ENCODE measurements at regions not wholly inside any gene's neighbourhood (a gene's known extent, or its start where the extent isn't known, plus 50 kb on each side); places are given as distances from the start of the nearest gene placed in this dataset.
A peak's percentile ranks its signal among the peaks of the same experiment; 100 is the strongest.
"Not testable (repeated sequence)": the region's sequence is repeated elsewhere in the genome, so short reads cannot be mapped to it uniquely, and the experiment has no call there.

- no peak overlapping the region for H3K4me3 Mint-ChIP-seq
- CTCF ChIA-PET, result no interaction called here
- no peak for DNase-seq
- H3K9me3 Mint-ChIP-seq, result no peaks in the 10 kb centered on the region
- no peak overlapping the region for H3K27ac Mint-ChIP-seq
- peaks cover 4% of the 10 kb centered on the region for H3K27me3 Mint-ChIP-seq
- H3K36me3 Mint-ChIP-seq, result no peaks in the 10 kb centered on the region
- H3K4me1 Mint-ChIP-seq, result no peaks in the 10 kb centered on the region
These were observed 267.3 kb downstream of the LRATD1 start for GRCh38 chr2:14899621-14900414.

GRCh38 chr2:14901737-14902136 lies 269.2 kb downstream of the LRATD1 start:
- Mint-ChIP-seq H3K4me1 (no peaks in the 10 kb centered on the region), H3K27me3 (peaks cover 4% of the 10 kb centered on the region), H3K4me3 (no peak overlapping the region), H3K27ac (no peak overlapping the region), H3K36me3 (no peaks in the 10 kb centered on the region), H3K9me3 (no peaks in the 10 kb centered on the region)
- DNase-seq, result no peak
- CTCF ChIA-PET, result interaction anchor here (1.0 to 4.9 kb wide), 4 partner anchors 24 to 678 kb away, joined by 3 to 39 read pairs (median 3); no protein-coding TSS in a partner anchor

GRCh38 chr2:14902953-14903352 lies 270.4 kb downstream of the LRATD1 start:
- peaks cover 4% of the 10 kb centered on the region for H3K27me3 Mint-ChIP-seq
- CTCF ChIA-PET, result interaction anchor here (1.4 to 4.9 kb wide), 4 partner anchors 10 to 674 kb away, joined by 3 to 39 read pairs (median 4); no protein-coding TSS in a partner anchor
- H3K27ac Mint-ChIP-seq, result no peak overlapping the region
- no peak overlapping the region for H3K4me3 Mint-ChIP-seq
- H3K36me3 Mint-ChIP-seq, result no peaks in the 10 kb centered on the region
- H3K9me3 Mint-ChIP-seq, result no peaks in the 10 kb centered on the region
- H3K4me1 Mint-ChIP-seq, result no peaks in the 10 kb centered on the region
- DNase-seq, result no peak

GRCh38 chr2:14903709-14904374 lies 271.3 kb downstream of the LRATD1 start:
- CTCF ChIA-PET, result interaction anchor here (0.5 to 4.9 kb wide), 9 partner anchors 11 to 1601 kb away, joined by 3 to 39 read pairs (median 3); no protein-coding TSS in a partner anchor
- no peaks in the 10 kb centered on the region for H3K9me3 Mint-ChIP-seq
- DNase-seq, result peak; percentile 75

GRCh38 chr2:14904378-14904777 lies 271.9 kb downstream of the LRATD1 start:
- CTCF ChIA-PET, result interaction anchor here (0.7 to 4.9 kb wide), 6 partner anchors 11 to 1601 kb away, joined by 3 to 39 read pairs (median 3); no protein-coding TSS in a partner anchor
- not testable (repeated sequence) for H3K4me3 Mint-ChIP-seq, H3K4me1 Mint-ChIP-seq, H3K9me3 Mint-ChIP-seq, H3K27me3 Mint-ChIP-seq, DNase-seq, H3K36me3 Mint-ChIP-seq, H3K27ac Mint-ChIP-seq

More at GRCh38 chr2:14903709-14904374, 271.3 kb downstream of the LRATD1 start:
- Mint-ChIP-seq H3K4me1 (no peaks in the 10 kb centered on the region), H3K27ac (no peak overlapping the region), H3K36me3 (no peaks in the 10 kb centered on the region), H3K4me3 (no peak overlapping the region), H3K27me3 (peaks cover 4% of the 10 kb centered on the region)

GRCh38 chr2:14905571-14905970 lies 273.1 kb downstream of the LRATD1 start:
- CTCF ChIA-PET, result no interaction called here
- Mint-ChIP-seq H3K9me3 (no peaks in the 10 kb centered on the region), H3K4me3 (no peak overlapping the region), H3K27ac (no peak overlapping the region), H3K4me1 (no peaks in the 10 kb centered on the region), H3K36me3 (no peaks in the 10 kb centered on the region), H3K27me3 (peaks cover 4% of the 10 kb centered on the region)
- DNase-seq, result no peak

GRCh38 chr2:14907014-14907612 lies 274.6 kb downstream of the LRATD1 start:
- H3K36me3 Mint-ChIP-seq, result no peaks in the 10 kb centered on the region
- CTCF ChIA-PET, result no interaction called here
- no peak overlapping the region for H3K27ac Mint-ChIP-seq
- no peak overlapping the region for H3K4me3 Mint-ChIP-seq
- H3K4me1 Mint-ChIP-seq, result no peaks in the 10 kb centered on the region
- no peaks in the 10 kb centered on the region for H3K9me3 Mint-ChIP-seq
- H3K27me3 Mint-ChIP-seq, result peaks cover under 1% of the 10 kb centered on the region
- DNase-seq, result no peak

- Mint-ChIP-seq H3K4me3 (no peak overlapping the region), H3K9me3 (no peaks in the 10 kb centered on the region), H3K36me3 (no peaks in the 10 kb centered on the region), H3K27ac (no peak overlapping the region), H3K27me3 (no peaks in the 10 kb centered on the region), H3K4me1 (no peaks in the 10 kb centered on the region)
- no peak for DNase-seq
- CTCF ChIA-PET, result no interaction called here
These were observed 277.3 kb downstream of the LRATD1 start for GRCh38 chr2:14909795-14910194.

- H3K9me3 Mint-ChIP-seq, result no peaks in the 10 kb centered on the region
- CTCF ChIA-PET, result no interaction called here
- no peaks in the 10 kb centered on the region for H3K27me3 Mint-ChIP-seq
- no peaks in the 10 kb centered on the region for H3K36me3 Mint-ChIP-seq
- no peak overlapping the region for H3K4me3 Mint-ChIP-seq
- no peak for DNase-seq
- no peak overlapping the region for H3K27ac Mint-ChIP-seq
- H3K4me1 Mint-ChIP-seq, result no peaks in the 10 kb centered on the region
These were observed 278.1 kb downstream of the LRATD1 start for GRCh38 chr2:14910654-14911053.

GRCh38 chr2:14915983-14916382 lies 283.5 kb downstream of the LRATD1 start:
- Mint-ChIP-seq H3K27ac (no peak overlapping the region), H3K27me3 (no peaks in the 10 kb centered on the region), H3K9me3 (no peaks in the 10 kb centered on the region), H3K36me3 (no peaks in the 10 kb centered on the region), H3K4me3 (no peak overlapping the region), H3K4me1 (no peaks in the 10 kb centered on the region)
- CTCF ChIA-PET, result no interaction called here
- no peak for DNase-seq

GRCh38 chr2:14923820-14924580 lies 291.5 kb downstream of the LRATD1 start:
- Mint-ChIP-seq H3K36me3 (no peaks in the 10 kb centered on the region), H3K9me3 (peaks cover 2% of the 10 kb centered on the region), H3K27me3 (no peaks in the 10 kb centered on the region), H3K4me1 (no peaks in the 10 kb centered on the region), H3K27ac (no peak overlapping the region), H3K4me3 (no peak overlapping the region)
- no peak for DNase-seq
- CTCF ChIA-PET, result interaction anchor here (0.6 to 1.2 kb wide), 2 partner anchors 21 to 336 kb away, joined by 3 to 5 read pairs; no protein-coding TSS in a partner anchor

GRCh38 chr2:14925471-14925870 lies 293.0 kb downstream of the LRATD1 start:
- no peaks in the 10 kb centered on the region for H3K4me1 Mint-ChIP-seq
- no peak overlapping the region for H3K27ac Mint-ChIP-seq
- no peak overlapping the region for H3K4me3 Mint-ChIP-seq
- H3K36me3 Mint-ChIP-seq, result no peaks in the 10 kb centered on the region
- no peak for DNase-seq
- CTCF ChIA-PET, result no interaction called here
- no peaks in the 10 kb centered on the region for H3K27me3 Mint-ChIP-seq
- peaks cover 2% of the 10 kb centered on the region for H3K9me3 Mint-ChIP-seq

- Mint-ChIP-seq H3K27ac (no peak overlapping the region), H3K27me3 (no peaks in the 10 kb centered on the region), H3K36me3 (no peaks in the 10 kb centered on the region), H3K4me1 (no peaks in the 10 kb centered on the region), H3K4me3 (no peak overlapping the region), H3K9me3 (peaks cover 2% of the 10 kb centered on the region)
- DNase-seq, result no peak
- CTCF ChIA-PET, result no interaction called here
These were observed 294.6 kb downstream of the LRATD1 start for GRCh38 chr2:14927021-14927564.

GRCh38 chr2:14928056-14928455 lies 295.5 kb downstream of the LRATD1 start:
- H3K9me3 Mint-ChIP-seq, result peaks cover 2% of the 10 kb centered on the region
- H3K27me3 Mint-ChIP-seq, result no peaks in the 10 kb centered on the region
- H3K36me3 Mint-ChIP-seq, result no peaks in the 10 kb centered on the region
- H3K4me3 Mint-ChIP-seq, result no peak overlapping the region
- DNase-seq, result no peak
- CTCF ChIA-PET, result interaction anchor here (1.3 kb wide), 1 partner anchor 649 kb away, joined by 3 read pairs; no protein-coding TSS in a partner anchor
- no peak overlapping the region for H3K27ac Mint-ChIP-seq
- H3K4me1 Mint-ChIP-seq, result no peaks in the 10 kb centered on the region

Measured in activated naive CD4-positive, alpha-beta T cell treated with anti-CD3 and anti-CD28 coated beads, Interleukin-2, amount 10 ng/mL, durations not matched to agents 7 days and 5 days (primary cell).